GM12875 (cell line): ENCODE measurements at regions not wholly inside any gene's neighbourhood (a gene's known extent, or its start where the extent isn't known, plus 50 kb on each side); places are given as distances from the start of the nearest gene placed in this dataset.

Experiments
- H3K4me3 ChIP-seq: one replicate; pipeline ENCODE4 v1.5.1; 2011; ENCODE audit warnings: low read depth, low read length, control low read depth
- CTCF ChIP-seq: IDR thresholded peaks from 2 replicates; pipeline ENCODE4 v1.5.1; 2011; ENCODE audit warnings: low read depth, mild to moderate bottlenecking, control low read depth, inconsistent platforms, low read length, moderate library complexity, borderline replicate concordance; ENCODE audit not compliant: insufficient read depth

DNA sequence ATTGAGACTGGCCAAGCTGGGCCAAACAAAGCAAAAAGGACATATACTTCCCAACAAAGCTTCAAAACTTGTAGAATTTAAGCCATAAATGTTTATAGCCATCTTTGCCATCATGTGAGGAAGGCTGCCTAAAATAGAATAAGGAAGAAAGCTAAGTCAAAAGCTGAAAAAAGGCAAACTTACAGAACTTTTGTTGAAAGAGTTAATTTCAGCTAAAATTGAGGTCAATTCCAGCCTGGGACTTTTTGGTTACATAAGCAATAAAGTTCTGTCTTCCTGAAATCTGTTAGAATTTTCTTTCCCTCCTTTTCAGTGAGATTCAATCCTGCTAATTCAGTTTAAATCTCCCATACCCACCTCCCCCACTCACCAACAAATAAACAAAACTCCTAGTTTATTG, 227.9 kb upstream of the MARCKS start:
- no peak for TF ChIP-seq CTCF
- no peak overlapping the region for H3K4me3 ChIP-seq

GRCh38 chr6:113629975-113630737, 227.0 kb upstream of the MARCKS start:
- TF ChIP-seq CTCF: no peak
- H3K4me3 ChIP-seq: no peak overlapping the region

GRCh38 chr6:113630738-113631535, 226.2 kb upstream of the MARCKS start:
- H3K4me3 ChIP-seq: peak overlapping the region; percentile 47
- no peak for TF ChIP-seq CTCF

DNA sequence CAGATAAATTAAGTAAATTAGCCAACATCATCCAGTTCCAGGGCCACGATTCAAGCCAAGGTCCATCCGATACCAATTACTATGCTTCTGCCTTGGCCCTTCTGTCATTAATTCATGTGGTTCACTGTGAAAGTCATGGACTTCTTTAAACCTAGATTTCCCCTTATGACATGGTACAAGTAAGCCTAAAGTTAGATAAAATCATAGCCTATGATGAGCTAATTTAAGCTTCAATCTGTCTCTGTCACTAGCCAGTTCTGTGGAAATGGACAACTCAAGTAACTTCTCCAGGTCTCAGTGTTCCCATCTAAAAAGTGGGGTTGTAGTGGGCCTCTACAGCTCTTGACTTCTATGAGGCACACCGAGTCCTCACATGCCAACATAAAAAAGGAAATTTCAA, 225.5 kb upstream of the MARCKS start:
- TF ChIP-seq CTCF: no peak
- no peak overlapping the region for H3K4me3 ChIP-seq

- H3K4me3 ChIP-seq: no peak overlapping the region
- TF ChIP-seq CTCF: no peak
Measured at GRCh38 chr6:113632220-113632864, 224.8 kb upstream of the MARCKS start.

GRCh38 chr6:113633638-113634037, 223.5 kb upstream of the MARCKS start:
- no peak for TF ChIP-seq CTCF
- no peak overlapping the region for H3K4me3 ChIP-seq
